Brain microvascular endothelial cell (primary cell): ENCODE measurements at regions not wholly inside any gene's neighbourhood (a gene's known extent, or its start where the extent isn't known, plus 50 kb on each side); places are given as distances from the start of the nearest gene placed in this dataset.

Source experiments
- DNase-seq: peaks from one replicate; pipeline ENCODE4 v3.0.0-alpha.2; 2020
- H3K27ac ChIP-seq: fragments of 250-450 bp; sonication (Bioruptor Pico); 2 replicates; pipeline ENCODE4 v1.5.1; 2020; ENCODE audit warnings: mild to moderate bottlenecking, moderate library complexity
- H3K27me3 ChIP-seq: fragments of 250-450 bp; sonication (Bioruptor Pico); replicated peaks from 2 replicates; pipeline ENCODE4 v1.5.1; 2020; ENCODE audit warnings: mild to moderate bottlenecking
- H3K36me3 ChIP-seq: fragments of 250-450 bp; sonication (Bioruptor Pico); replicated peaks from 2 replicates; pipeline ENCODE4 v1.5.1; 2020; ENCODE audit warnings: mild to moderate bottlenecking
- H3K4me3 ChIP-seq: 2 replicates; pipeline ENCODE4 v1.5.1; 2011; ENCODE audit warnings: low read depth, mild to moderate bottlenecking, control low read depth, low read length, moderate library complexity
- in situ Hi-C: cut with HindIII; loops from 2 replicates; pipeline ENCODE4 v1.10.0; 2017; ENCODE audit warnings: low sequenced_read_pairs, low pct_ligation_motif_present
- TF ChIP-seq, protein P1 (sequence below): IDR thresholded peaks from 2 replicates; pipeline ENCODE4 v1.5.1; 2011; ENCODE audit warnings: low read depth, mild to moderate bottlenecking, moderate library complexity, low read length, control low read depth, inconsistent platforms; ENCODE audit errors: missing control alignments

DNA sequence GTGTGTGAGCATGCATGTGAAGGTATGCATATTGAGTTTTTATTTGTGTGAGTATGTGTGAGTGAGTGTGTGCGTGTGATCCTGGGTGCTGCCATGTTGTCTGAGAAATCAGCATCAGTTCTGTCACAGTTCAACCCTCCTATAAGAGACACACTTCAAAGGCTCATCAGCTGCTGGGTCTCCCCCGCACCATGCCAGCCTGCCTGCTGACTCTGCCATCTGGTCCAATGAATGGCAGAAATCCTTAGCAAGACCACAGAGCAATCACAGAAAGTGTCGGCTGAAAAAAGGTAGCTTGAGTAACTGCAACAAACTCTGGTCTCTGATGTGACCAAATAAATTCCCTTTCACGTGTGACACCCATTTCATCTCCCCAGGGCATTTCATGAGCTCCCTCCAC is 381.8 kb upstream of the MAF start:
- TF ChIP-seq, protein P1, sequence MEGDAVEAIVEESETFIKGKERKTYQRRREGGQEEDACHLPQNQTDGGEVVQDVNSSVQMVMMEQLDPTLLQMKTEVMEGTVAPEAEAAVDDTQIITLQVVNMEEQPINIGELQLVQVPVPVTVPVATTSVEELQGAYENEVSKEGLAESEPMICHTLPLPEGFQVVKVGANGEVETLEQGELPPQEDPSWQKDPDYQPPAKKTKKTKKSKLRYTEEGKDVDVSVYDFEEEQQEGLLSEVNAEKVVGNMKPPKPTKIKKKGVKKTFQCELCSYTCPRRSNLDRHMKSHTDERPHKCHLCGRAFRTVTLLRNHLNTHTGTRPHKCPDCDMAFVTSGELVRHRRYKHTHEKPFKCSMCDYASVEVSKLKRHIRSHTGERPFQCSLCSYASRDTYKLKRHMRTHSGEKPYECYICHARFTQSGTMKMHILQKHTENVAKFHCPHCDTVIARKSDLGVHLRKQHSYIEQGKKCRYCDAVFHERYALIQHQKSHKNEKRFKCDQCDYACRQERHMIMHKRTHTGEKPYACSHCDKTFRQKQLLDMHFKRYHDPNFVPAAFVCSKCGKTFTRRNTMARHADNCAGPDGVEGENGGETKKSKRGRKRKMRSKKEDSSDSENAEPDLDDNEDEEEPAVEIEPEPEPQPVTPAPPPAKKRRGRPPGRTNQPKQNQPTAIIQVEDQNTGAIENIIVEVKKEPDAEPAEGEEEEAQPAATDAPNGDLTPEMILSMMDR, result no peak
- H3K36me3 ChIP-seq, result no peaks in the 10 kb centered on the region
- H3K27me3 ChIP-seq, result no peaks in the 10 kb centered on the region
- no peak overlapping the region for H3K27ac ChIP-seq
- no peak overlapping the region for H3K4me3 ChIP-seq
- DNase-seq, result no peak
- in situ Hi-C loops, result no loop called here

DNA sequence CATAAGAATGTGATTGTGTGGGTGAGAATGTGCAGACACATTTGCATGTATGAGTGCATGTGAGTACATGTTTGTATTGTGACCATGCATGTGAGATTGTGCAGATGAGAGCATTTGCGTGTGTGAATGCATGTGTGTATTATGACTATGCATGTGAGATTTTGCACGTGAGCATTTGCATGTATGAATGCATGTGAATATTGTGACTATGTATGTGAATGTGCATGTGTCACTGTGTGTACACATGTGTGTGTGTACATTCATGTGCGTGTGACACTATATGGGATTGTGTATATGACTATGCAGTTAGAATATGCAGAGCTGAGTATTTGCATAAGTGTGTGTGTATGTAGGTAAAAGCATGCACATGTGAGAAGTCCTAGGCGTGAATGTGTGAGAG is 381.3 kb upstream of the MAF start:
- in situ Hi-C loops, result no loop called here
- TF ChIP-seq, protein P1, result no peak
- Histone ChIP-seq H3K27ac (no peak overlapping the region), H3K36me3 (no peaks in the 10 kb centered on the region), H3K27me3 (no peaks in the 10 kb centered on the region), H3K4me3 (no peak overlapping the region)
- no peak for DNase-seq

GRCh38 chr16:79980650-79981521 is 380.3 kb upstream of the MAF start:
- DNase-seq, result no peak
- TF ChIP-seq, protein P1, result no peak
- Histone ChIP-seq H3K27me3 (no peaks in the 10 kb centered on the region), H3K4me3 (no peak overlapping the region), H3K27ac (no peak overlapping the region), H3K36me3 (no peaks in the 10 kb centered on the region)
- in situ Hi-C loops, result no loop called here

GRCh38 chr16:79977940-79978836 is 377.7 kb upstream of the MAF start:
- TF ChIP-seq, protein P1, result no peak
- no peak for DNase-seq
- Histone ChIP-seq H3K27ac (no peak overlapping the region), H3K36me3 (no peaks in the 10 kb centered on the region), H3K4me3 (no peak overlapping the region), H3K27me3 (no peaks in the 10 kb centered on the region)
- in situ Hi-C loops, result no loop called here

DNA sequence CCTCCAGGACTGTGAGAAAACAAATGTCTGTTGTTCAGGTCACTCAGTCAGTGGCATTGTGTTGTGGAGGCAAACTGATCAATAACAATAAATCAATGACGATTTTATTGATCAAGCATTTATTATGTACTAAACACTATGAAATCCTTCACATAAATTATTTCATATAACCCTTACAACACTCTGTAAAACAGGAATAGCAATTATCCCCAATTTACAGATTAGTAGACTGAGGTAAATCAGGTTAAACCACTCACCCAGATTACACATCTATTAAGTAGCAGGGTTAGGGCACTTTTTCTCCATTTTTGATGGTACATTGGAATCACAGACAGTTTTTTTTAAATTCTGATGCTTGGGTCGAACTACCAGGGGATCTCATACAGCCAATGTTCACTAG is 372.8 kb upstream of the MAF start:
- Histone ChIP-seq H3K36me3 (no peaks in the 10 kb centered on the region), H3K4me3 (no peak overlapping the region), H3K27me3 (no peaks in the 10 kb centered on the region), H3K27ac (no peak overlapping the region)
- TF ChIP-seq, protein P1, result no peak
- in situ Hi-C loops, result no loop called here
- DNase-seq, result no peak
